ENCODE measurements at regions not wholly inside any gene's neighbourhood (a gene's known extent, or its start where the extent isn't known, plus 50 kb on each side); places are given as distances from the start of the nearest gene placed in this dataset.
"Not testable (repeated sequence)": the region's sequence is repeated elsewhere in the genome, so short reads cannot be mapped to it uniquely, and the experiment has no call there.

DNA sequence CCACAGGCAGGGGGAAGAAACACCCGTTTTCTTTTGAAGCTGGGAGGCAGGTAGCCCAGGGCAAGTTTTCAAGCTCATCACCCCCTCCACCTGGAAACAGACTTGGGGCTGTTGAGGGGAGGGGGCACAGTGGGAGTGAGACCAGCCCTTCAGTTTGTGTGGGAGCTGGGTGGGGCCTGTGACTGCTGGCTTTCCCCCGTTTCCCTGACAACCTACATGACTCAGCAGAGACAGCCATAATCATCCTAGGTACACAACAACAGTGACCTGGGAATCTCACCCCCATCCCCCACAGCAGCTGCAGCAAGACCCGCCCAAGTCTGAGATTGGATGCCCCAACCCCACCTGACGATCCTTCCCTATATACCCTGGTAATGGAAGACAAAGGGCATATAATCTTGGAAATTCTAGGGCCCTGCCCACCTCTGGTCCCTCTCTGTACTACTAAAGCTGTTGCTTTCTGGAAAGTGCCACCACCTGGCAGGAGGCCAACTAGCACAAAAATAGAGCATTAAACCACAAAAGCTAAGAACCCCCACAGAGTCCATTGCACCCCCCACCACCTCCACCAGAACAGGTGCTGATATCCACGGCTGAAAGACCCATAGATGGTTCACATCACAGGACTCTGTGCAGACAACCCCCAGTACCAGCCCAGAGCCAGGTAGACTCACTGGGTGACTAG, 422.2 kb upstream of the SGO1 start:
- DNase-seq, result no peak

DNA sequence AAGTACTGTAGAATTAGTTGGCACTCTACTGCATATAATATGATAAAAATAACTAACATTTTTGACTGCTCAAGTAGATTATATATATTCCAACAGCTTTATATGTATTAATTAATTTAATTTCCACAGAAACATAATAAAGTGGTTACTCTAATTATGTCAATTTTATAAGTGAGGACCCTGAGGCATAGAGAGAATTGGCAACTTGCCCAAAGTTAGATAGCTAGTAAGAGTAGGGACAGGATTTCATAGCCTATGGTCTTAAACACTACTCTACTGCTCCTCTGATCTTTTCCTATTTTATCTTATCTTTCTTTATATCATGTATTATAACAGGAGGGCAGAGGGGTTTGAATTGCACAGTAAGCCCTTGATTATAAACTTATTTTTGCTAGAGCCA, 418.7 kb upstream of the SGO1 start:
- DNase-seq, result no peak

DNA sequence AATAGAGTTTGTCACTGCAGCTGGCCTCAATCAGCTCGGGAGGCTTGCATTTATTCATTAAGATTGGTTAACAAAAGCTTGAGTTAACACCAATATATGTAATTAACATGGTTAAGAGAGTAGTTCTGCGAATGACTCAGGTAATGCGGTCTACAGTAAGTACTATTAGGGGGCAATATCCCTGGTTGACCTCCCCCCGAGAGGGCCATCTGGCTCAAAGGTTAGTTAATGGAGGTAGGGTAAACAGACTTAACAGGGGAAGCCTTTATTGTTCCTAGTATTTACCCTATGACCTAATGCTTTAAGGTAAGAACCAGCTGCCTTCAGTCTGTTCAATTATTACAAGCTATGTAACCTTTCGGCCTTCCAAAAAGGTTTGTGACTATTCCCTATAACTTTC, 403.3 kb upstream of the SGO1 start:
- DNase-seq, result no peak

GRCh38 chr3:20588781-20589180, 402.8 kb upstream of the SGO1 start:
- no peak for DNase-seq

DNA sequence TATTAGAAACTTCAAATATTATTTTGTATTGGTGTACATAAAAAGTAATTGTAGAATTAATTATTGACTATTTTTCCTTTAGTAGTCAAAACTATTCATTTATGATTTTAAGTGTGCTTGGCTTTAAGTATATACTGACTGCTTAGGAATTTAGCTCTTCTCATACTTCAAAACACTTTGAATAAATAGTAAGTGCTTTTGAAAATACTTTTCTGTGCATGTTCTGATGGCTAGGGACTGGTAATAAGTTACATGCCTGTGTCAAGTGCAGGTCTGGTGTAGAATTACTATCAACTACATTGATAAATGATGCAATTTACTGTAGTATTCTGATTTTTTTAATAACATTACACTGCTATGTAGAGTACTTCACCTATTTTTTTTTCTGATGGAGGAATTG, 397.6 kb upstream of the SGO1 start:
- no peak for DNase-seq

DNA sequence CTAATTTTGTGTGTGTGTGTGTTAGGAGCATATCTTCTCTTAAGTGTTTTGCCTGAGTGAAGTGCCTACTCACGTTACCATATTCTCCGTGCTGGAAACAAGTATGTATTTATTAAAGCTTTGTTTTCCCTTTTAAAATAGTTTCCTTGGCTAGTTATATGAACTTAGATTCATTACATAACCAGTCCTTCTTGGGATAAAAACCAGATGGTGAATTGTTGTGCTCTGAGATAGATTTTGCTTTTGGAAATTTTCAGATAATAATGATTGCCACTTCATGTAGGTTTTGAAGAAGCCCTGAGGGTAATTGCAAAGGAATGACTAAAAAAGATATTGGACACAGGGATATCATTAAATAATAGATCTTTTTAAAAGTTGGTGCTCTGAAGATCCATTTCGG, 390.2 kb upstream of the SGO1 start:
- DNase-seq, result no peak

GRCh38 chr3:20575146-20575545, 389.1 kb upstream of the SGO1 start:
- DNase-seq, result no peak

- no peak for DNase-seq
Observed at GRCh38 chr3:20574746-20575145, 388.7 kb upstream of the SGO1 start.

DNA sequence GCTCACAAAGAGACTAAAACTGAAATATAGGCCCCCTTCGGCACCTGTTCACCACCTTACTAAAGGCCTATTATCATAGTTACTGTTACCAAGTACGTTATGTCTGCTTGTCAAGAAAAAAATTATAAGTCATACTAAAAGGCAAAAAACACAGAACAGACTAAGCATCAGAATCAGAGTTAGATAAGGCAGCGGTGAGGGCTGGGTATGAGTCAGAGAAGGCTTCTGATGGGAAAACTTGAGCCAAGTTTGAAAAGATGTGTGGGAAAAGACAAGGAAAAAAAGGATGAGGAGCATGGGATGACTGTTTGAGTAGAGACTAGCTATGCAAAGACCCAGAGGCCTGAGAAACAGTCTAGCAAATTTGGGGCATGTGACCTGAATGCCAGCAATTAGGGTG, 387.2 kb upstream of the SGO1 start:
- DNase-seq, result no peak

- no peak for DNase-seq
Observed at GRCh38 chr3:20572473-20572872, 386.5 kb upstream of the SGO1 start.

GRCh38 chr3:20569310-20569709, 383.3 kb upstream of the SGO1 start:
- no peak for DNase-seq

- DNase-seq, result no peak
Observed at GRCh38 chr3:20564966-20565365, 379.0 kb upstream of the SGO1 start.

GRCh38 chr3:20563985-20564384, 378.0 kb upstream of the SGO1 start:
- no peak for DNase-seq

- DNase-seq, result no peak
Observed at GRCh38 chr3:20563251-20563650, 377.2 kb upstream of the SGO1 start.

DNA sequence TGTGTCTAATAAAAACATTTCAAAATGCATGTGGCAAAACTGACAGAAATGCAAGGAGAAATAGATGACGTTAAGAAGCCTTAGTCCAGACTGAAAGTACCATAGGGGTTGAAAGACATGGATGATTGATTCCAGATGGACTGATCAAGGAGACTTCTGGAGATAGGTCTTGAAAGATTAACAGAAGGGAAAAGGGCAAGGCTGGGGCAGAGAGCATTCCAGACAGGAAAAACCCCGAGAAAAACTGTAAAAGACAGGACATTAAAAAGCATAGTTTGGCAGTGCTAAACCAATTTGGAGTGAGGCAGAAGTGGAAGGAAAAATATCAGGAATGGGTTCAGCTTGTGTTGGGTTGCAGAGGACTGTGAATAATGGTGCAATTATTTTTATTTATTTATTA, 375.2 kb upstream of the SGO1 start:
- DNase-seq, result no peak

- DNase-seq, result not testable (repeated sequence)
Observed at GRCh38 chr3:20560446-20560845, 374.4 kb upstream of the SGO1 start.

DNA sequence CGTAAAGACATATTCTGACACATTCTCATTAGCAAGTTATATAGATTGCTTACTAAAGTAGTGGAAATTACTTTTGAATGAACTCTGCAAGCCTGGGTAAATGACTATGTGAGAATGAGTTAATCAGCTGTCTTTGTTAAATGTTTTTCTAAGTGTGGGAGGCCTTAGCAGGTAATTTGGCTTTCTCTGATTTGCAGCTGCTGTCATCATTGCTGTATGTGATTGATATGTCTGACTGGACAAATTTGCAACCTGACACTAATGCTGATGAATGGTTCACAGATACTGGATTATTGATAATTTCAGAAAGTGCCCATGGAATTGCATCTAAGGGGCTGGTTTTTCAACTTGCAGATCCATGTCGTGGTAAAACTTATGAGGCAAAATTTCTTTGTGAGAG, 372.2 kb upstream of the SGO1 start:
- DNase-seq, result no peak

GRCh38 chr3:20556661-20557060, 370.7 kb upstream of the SGO1 start:
- no peak for DNase-seq

GRCh38 chr3:20552605-20553275, 366.7 kb upstream of the SGO1 start:
- no peak for DNase-seq

DNA sequence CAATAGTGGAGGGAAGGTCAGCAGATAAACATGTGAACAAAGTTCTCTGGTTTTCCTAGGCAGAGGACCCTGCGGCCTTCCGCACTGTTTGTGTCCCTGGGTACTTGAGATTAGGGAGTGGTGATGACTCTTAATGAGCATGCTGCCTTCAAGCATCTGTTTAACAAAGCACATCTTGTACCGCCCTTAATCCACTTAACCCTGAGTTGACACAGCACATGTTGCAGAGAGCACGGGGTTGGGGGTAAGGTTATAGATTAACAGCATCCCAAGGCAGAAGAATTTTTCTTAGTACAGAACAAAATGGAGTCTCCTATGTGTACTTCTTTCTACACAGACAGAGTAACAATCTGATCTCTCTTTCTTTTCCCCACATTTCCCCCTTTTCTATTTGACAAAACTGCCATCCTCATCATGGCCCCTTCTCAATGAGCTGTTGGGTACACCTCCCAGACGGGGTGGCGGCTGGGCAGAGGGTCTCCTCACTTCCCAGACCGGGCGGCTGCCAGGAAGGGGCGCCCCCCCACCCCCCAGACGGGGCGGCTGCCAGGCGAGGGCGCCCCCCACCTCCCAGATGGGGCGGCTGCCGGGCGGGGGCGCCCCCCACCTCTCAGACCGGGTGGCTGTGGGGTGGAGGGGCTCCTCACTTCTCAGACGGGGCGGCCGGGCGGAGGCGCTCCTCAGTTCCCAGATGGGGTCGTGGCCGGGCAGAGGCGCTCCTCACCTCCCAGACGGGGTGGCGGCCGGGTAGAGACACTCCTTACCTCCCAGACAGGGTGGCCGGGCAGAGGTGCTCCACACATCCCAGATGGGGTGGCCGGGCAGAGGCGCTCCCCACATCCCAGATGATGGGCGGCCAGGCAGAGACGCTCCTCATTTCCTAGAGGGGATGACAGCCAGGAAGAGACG, 361.6 kb upstream of the SGO1 start:
- not testable (repeated sequence) for DNase-seq

GRCh38 chr3:20546636-20547035, 360.6 kb upstream of the SGO1 start:
- DNase-seq, result no peak

DNA sequence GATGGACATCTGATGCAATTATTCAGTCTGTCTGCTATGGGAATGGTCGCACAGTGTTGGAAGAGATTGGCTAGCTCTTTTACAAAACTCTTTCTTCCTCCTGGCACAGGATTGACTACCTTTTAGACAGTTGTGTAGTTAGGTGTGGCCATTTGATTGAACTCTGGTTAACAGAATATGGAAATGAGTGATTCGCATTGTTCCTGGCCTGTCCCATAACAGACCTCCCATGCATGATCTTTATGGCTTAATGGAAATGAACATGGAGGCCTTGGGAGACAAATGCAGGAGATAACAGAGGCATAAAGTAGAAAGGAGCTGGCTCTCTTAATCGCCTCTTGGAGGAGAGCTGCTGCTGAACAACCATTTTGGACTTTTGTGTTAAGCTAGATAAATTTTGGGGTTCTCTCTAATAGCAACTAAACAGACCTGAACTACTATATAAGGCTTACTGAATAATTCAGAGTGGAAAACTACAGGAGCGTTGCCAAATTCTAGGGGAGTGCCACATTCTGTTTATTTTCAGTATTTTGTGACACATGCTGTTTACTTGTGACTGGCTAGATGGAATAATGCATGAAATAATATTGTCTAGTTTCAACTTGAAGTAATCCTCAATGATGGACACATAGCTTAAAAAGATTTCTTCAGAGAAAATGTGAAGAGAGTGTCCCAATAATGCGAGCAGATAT, 357.7 kb upstream of the SGO1 start:
- DNase-seq, result no peak

GRCh38 chr3:20540066-20540465, 354.1 kb upstream of the SGO1 start:
- no peak for DNase-seq
